Activated naive CD8-positive, alpha-beta T cell (primary cell): ENCODE measurements at regions not wholly inside any gene's neighbourhood (a gene's known extent, or its start where the extent isn't known, plus 50 kb on each side); places are given as distances from the start of the nearest gene placed in this dataset.

Experiments used
- H3K27ac Mint-ChIP-seq: one replicate; pipeline ENCODE4 v1.8.0; 2021; ENCODE audit warnings: mixed read lengths
- H3K27me3 Mint-ChIP-seq: one replicate; pipeline ENCODE4 v1.8.0; 2021; ENCODE audit warnings: mixed read lengths
- H3K36me3 Mint-ChIP-seq: one replicate; pipeline ENCODE4 v1.8.0; 2021; ENCODE audit warnings: mixed read lengths
- H3K4me1 Mint-ChIP-seq: one replicate; pipeline ENCODE4 v1.8.0; 2021; ENCODE audit warnings: low read depth, mixed read lengths
- H3K4me3 Mint-ChIP-seq: one replicate; pipeline ENCODE4 v1.8.0; 2021; ENCODE audit warnings: mild to moderate bottlenecking, mixed read lengths
- H3K9me3 Mint-ChIP-seq: one replicate; pipeline ENCODE4 v1.8.0; 2021; ENCODE audit warnings: low read depth, mixed read lengths

DNA sequence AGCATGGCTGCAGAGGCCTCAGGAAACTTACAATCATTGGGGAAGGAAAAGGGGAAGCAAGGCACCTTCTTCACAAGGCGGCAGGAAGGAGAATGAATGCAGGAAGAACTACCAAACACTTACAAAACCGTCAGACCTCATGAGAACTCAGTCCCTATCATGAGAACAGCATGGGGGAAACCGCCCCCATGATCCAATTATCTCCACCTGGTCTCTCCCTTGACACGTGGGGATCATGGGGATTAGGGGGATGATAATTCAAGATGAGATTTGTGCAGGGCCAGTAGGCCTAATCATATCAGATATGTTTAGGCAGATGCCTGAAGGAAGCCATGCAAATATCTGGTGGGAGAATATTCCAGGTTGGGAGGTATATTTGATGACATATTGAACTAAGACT, 1176.4 kb upstream of the CDH18 start:
- Mint-ChIP-seq H3K36me3 (no peaks in the 10 kb centered on the region), H3K27ac (no peak overlapping the region), H3K27me3 (no peaks in the 10 kb centered on the region), H3K4me3 (no peak overlapping the region), H3K4me1 (no peaks in the 10 kb centered on the region), H3K9me3 (peaks cover 8% of the 10 kb centered on the region)

DNA sequence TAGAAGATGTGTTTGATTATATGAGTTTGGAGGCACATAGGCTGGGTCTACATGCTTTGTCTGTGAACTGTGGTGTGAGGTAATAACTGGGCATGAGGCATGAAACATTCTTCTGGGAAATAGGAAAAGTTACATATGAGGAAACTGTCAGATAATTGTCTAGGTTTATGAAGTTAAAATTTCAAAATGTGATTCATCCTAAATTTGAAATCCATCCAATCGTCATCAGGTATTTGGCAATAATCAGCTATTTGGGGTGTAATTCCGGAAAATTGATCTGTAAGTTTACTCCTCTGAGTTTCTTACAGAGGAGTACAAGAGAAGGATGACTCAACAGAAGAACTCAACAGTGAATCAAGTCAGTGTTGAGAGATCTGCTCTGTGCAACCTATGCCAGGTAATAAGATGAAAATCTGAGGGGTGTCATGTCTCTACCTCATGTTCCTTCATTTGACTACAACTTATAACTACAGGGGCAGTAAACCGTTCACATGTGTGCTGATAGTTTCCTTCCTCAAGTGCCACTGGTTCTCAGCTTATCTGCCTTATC, 1171.6 kb upstream of the CDH18 start:
- Mint-ChIP-seq H3K36me3 (no peaks in the 10 kb centered on the region), H3K4me1 (no peaks in the 10 kb centered on the region), H3K4me3 (no peak overlapping the region), H3K9me3 (peaks cover 4% of the 10 kb centered on the region), H3K27ac (no peak overlapping the region), H3K27me3 (no peaks in the 10 kb centered on the region)

DNA sequence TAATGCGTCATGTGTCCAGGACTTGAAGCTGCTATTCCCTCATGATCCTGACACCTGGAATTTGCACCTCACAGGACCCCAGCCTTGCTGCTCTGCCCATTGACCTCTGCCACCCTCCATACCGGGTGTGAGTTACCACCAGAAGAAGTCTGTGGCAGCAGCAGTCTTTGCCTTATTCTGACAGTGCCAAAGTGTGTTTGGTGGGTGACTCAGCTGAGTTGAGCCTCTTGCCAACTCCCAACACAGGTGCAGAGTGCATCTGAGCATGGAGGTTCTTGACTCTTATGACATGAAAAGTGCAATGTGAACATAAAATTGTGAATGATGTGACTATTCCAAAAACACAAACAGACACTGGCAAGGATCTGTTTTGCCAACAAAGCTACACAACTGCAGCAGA, 1166.5 kb upstream of the CDH18 start:
- Mint-ChIP-seq H3K9me3 (no peaks in the 10 kb centered on the region), H3K27ac (no peak overlapping the region), H3K4me1 (no peaks in the 10 kb centered on the region), H3K4me3 (no peak overlapping the region), H3K36me3 (no peaks in the 10 kb centered on the region), H3K27me3 (no peaks in the 10 kb centered on the region)

DNA sequence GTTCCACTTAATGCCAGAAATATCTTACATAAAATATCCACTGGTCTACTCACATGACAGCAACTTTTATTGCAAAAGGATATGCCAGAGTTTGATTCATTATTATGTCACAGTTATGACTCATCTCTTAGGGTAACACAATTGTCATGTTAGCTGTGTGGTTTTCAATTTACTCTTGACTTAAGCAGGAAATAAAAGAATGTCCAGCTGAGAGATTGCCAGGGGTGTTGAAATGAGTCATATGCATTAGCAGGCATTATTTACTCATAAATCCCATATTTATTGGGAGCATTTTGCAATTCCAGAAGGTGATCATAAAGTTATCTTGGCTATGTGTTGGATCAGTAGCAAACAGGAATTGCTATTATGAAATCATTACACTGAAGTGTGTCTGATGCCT, 1164.6 kb upstream of the CDH18 start:
- peaks cover 10% of the 10 kb centered on the region for H3K9me3 Mint-ChIP-seq
- H3K4me1 Mint-ChIP-seq, result no peaks in the 10 kb centered on the region
- no peak overlapping the region for H3K4me3 Mint-ChIP-seq
- no peak overlapping the region for H3K27ac Mint-ChIP-seq
- no peaks in the 10 kb centered on the region for H3K27me3 Mint-ChIP-seq
- no peaks in the 10 kb centered on the region for H3K36me3 Mint-ChIP-seq

DNA sequence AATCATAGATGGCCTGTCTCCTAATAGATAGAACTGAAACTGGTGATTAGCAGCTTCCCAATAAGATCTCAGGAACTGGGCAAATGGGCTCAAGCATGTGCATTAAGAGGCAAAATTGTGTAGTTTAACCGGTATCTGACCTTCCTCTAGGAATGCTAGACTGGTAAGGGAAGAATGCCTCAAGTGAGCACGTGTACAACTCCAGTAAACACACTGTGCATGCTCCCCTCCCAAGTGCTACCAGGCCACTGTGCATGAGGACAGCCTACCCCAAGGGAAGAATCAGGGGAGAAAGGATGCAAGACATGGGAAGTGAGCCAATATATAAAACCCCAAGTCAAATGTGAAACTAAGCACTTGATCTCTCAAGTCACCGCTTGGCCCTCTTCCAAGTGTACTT, 1157.4 kb upstream of the CDH18 start:
- H3K27ac Mint-ChIP-seq, result no peak overlapping the region
- H3K4me1 Mint-ChIP-seq, result no peaks in the 10 kb centered on the region
- H3K9me3 Mint-ChIP-seq, result peaks cover 17% of the 10 kb centered on the region
- H3K4me3 Mint-ChIP-seq, result no peak overlapping the region
- no peaks in the 10 kb centered on the region for H3K36me3 Mint-ChIP-seq
- no peaks in the 10 kb centered on the region for H3K27me3 Mint-ChIP-seq

DNA sequence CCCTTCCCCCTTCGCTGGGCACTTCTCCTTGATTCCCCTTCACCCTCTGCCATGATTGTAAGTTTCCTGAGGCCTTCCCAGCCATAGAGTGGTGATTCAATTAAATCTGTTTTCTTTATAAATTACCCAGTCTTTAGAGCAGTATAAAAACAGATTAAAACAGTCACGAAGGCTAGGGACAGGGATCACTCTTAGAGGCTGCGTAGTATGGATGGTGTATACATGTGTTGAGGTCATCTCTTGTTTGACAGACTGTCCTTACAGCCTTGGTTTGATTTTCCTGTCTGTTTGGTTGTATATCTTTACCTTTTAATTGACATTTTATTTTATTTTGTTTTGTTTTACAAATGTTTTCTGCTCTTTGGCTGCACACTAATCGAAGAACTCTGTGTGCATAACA, 1155.7 kb upstream of the CDH18 start:
- H3K27ac Mint-ChIP-seq, result no peak overlapping the region
- H3K36me3 Mint-ChIP-seq, result no peaks in the 10 kb centered on the region
- no peak overlapping the region for H3K4me3 Mint-ChIP-seq
- no peaks in the 10 kb centered on the region for H3K27me3 Mint-ChIP-seq
- H3K4me1 Mint-ChIP-seq, result no peaks in the 10 kb centered on the region
- peaks cover 12% of the 10 kb centered on the region for H3K9me3 Mint-ChIP-seq

DNA sequence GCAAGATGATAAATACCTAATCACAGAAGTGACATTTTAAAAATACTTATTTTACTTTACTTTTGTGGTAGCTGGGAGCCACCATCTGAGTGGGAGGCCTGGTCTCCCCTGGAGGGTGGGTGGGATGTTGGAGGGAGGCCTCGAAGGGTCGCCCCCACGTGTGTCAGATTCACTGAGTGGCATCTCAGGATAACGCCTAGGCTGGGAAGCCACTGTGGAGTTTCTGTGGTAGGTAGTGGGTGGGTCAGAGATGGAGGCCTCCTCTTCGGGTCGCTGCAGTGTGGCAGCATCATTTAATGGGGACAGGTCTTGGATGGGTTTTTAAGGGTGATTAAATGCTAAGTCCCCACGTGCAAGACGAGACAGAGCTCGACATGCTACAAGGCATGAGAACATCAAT, 1154.8 kb upstream of the CDH18 start:
- Mint-ChIP-seq H3K4me3 (no peak overlapping the region), H3K4me1 (no peaks in the 10 kb centered on the region), H3K27ac (no peak overlapping the region), H3K27me3 (no peaks in the 10 kb centered on the region), H3K9me3 (peaks cover 7% of the 10 kb centered on the region), H3K36me3 (peaks cover 2% of the 10 kb centered on the region)

DNA sequence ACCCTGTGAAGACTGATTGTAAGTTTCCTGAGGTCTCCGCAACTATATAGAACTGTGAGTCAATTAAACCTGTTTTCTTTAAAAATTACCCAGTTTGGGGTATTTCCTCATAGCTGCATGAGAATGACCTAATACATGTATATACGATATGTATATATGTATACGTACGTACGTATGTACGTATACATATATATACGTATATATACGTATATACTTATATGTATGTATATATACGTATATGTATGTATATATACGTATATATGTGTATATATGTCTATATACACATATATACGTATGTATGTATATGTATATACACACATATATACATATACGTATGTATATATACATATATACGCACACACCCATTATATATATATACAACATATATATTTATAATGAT, 1153.0 kb upstream of the CDH18 start:
- Mint-ChIP-seq H3K36me3 (peaks cover 2% of the 10 kb centered on the region), H3K27ac (no peak overlapping the region), H3K9me3 (peaks cover 3% of the 10 kb centered on the region), H3K27me3 (no peaks in the 10 kb centered on the region), H3K4me1 (no peaks in the 10 kb centered on the region), H3K4me3 (no peak overlapping the region)

DNA sequence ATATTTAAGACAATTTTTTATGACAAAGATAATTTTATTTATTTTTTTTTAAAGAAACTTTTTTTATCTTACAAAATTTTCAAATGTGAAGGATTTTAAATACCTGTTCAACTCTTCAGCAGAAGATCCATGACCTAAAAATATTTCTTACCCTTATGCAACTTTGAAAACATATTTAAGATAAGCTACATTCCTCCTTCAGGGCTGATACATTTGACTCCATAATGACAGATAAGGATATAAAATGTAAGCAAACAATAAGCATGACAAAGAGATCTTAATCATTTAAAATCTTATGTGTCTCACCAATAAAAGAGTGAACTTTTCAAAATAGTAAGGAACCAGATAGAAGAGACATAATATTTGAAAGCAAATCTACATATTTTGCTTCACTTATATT, 1138.2 kb upstream of the CDH18 start:
- H3K4me1 Mint-ChIP-seq, result no peaks in the 10 kb centered on the region
- no peak overlapping the region for H3K4me3 Mint-ChIP-seq
- H3K9me3 Mint-ChIP-seq, result peaks cover 8% of the 10 kb centered on the region
- H3K36me3 Mint-ChIP-seq, result no peaks in the 10 kb centered on the region
- no peak overlapping the region for H3K27ac Mint-ChIP-seq
- H3K27me3 Mint-ChIP-seq, result no peaks in the 10 kb centered on the region

DNA sequence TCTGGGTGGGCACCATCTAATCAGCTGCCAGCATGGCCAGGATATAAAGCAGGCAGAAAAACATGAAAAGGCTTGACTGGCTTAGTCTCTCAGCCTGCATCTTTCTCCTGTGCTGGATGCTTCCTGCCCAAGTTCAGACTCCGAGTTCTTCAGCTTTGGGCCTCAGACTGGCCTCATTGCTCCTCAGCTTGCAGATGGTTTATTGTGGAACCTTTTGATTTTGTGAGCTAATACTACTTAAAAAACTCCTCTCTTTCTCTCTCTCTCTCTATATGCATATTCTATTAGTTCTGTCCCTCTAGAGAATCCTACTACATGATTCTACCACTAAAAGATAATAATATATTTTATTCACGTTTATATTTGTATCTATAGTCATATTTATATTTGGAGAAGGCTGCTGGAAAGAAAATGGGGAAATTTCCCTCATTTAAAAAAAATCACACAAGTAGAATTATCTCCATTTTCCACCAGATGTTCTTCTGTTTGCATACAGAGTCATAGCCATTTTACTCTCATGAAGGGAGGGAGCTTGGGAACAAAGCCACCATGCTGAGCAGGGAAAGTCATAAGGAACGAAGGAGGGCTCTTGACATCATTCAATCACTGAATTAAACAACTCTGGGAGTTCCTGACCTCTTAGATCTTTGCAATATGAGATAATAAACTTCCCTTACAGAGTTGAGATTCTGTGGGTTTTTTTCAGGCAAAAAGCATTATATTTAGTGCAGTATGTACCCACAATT, 1137.4 kb upstream of the CDH18 start:
- H3K27me3 Mint-ChIP-seq, result no peaks in the 10 kb centered on the region
- H3K27ac Mint-ChIP-seq, result no peak overlapping the region
- peaks cover 8% of the 10 kb centered on the region for H3K9me3 Mint-ChIP-seq

DNA sequence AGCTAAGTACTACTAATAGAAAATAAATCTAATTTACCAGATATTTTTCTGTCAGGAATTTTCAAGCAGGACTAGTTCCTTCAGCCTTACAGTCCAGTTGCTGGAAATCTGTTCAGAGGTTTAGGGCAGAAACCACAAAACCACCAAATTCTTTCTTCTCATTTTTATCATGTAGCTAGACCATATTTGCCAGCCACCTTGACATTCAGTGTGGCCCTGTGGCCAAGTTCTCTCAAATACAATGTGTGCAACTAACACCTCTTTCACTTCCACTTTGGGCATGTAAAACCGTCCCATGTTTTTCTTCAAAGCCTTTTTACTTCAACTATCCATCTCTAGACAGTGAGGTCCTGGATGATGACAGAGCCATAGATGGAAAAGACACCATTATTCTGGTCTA, 1133.2 kb upstream of the CDH18 start:
- H3K36me3 Mint-ChIP-seq, result no peaks in the 10 kb centered on the region
- H3K27ac Mint-ChIP-seq, result no peak overlapping the region
- no peaks in the 10 kb centered on the region for H3K4me1 Mint-ChIP-seq
- peaks cover 8% of the 10 kb centered on the region for H3K9me3 Mint-ChIP-seq
- no peaks in the 10 kb centered on the region for H3K27me3 Mint-ChIP-seq
- no peak overlapping the region for H3K4me3 Mint-ChIP-seq

More for the DNA sequence above, 1137.4 kb upstream of the CDH18 start:
- H3K4me1 Mint-ChIP-seq, result no peaks in the 10 kb centered on the region
- H3K4me3 Mint-ChIP-seq, result no peak overlapping the region
- H3K36me3 Mint-ChIP-seq, result no peaks in the 10 kb centered on the region

DNA sequence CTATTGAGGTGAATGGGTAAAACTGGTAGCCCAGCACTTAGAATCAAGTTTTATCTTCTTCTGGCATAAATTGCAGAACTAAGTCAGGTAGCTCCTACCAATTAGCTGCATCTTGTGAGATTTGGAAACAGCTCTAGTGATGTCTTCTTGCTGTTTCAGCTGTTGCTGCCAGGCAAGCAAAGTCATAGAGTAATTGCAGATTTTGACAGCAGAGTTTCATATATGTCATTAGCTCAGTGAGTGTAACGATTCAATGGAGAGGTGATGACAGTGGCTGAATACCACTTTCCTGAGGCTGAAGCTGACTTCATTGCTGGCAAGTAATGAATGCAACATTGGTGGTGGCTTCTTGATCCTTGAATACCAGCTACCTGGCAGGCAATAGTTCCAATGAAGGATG, 1109.7 kb upstream of the CDH18 start:
- no peaks in the 10 kb centered on the region for H3K9me3 Mint-ChIP-seq
- no peaks in the 10 kb centered on the region for H3K36me3 Mint-ChIP-seq
- H3K4me1 Mint-ChIP-seq, result no peaks in the 10 kb centered on the region
- no peaks in the 10 kb centered on the region for H3K27me3 Mint-ChIP-seq
- no peak overlapping the region for H3K27ac Mint-ChIP-seq
- H3K4me3 Mint-ChIP-seq, result no peak overlapping the region

DNA sequence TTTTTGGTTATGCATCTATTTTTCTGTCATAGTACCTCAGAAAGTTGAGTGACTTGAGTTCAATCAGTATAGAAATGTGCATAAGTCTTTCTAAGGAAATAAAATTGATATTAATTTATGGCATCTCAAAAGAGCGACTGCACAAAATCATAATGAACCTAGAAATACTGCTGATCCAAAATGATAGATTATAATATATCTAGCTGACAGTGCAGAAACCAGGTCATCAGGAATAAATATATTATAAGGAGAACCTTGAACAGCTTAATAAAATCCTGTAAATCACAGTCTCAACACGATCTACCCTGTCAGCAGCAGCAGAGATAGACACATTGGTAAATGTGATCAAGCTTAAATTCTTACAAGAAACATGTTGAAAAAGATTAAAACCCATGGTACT, 1106.6 kb upstream of the CDH18 start:
- H3K4me1 Mint-ChIP-seq, result no peaks in the 10 kb centered on the region
- no peak overlapping the region for H3K27ac Mint-ChIP-seq
- H3K9me3 Mint-ChIP-seq, result no peaks in the 10 kb centered on the region
- H3K36me3 Mint-ChIP-seq, result no peaks in the 10 kb centered on the region
- H3K4me3 Mint-ChIP-seq, result no peak overlapping the region
- H3K27me3 Mint-ChIP-seq, result no peaks in the 10 kb centered on the region

DNA sequence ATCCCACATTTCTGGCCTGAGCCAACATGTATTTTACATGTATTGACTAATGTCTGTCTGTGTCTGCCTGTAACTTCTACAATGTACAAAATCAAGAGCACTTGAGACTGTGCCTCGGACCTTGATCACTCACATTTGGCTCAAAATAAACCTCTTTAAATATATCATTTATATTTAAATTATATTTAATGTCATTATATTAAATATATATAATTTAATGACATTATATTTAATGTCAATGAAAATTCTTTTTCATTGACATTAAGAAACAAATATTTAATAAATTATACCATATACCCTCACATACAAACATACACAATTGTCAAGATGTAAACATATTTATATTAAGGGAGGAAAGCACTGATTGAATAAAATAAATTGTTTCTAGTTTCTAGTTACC, 1099.8 kb upstream of the CDH18 start:
- Mint-ChIP-seq H3K9me3 (peaks cover 6% of the 10 kb centered on the region), H3K36me3 (no peaks in the 10 kb centered on the region), H3K4me1 (no peaks in the 10 kb centered on the region)

DNA sequence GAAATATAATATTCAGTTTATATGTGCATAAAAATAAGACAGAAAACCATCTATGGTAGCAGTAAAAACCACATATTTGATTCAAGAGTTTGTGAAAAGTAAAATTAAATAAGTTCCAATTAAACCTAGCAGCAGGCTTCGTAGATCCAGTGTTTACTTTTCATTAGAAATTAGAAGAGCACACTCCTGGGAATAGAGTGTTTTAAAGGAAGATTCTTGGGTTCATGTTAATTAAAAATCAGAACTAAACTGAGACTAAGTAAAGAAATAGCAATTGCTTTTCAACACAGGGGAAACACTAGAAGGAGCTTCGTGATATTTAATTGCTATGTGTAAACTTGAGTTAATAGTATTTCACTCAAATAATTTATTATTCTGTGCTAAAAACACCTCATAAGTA, 1097.8 kb upstream of the CDH18 start:
- Mint-ChIP-seq H3K27me3 (no peaks in the 10 kb centered on the region), H3K4me1 (no peaks in the 10 kb centered on the region), H3K4me3 (no peak overlapping the region), H3K9me3 (peaks cover 6% of the 10 kb centered on the region), H3K36me3 (no peaks in the 10 kb centered on the region), H3K27ac (no peak overlapping the region)

More for the DNA sequence above, 1099.8 kb upstream of the CDH18 start:
- Mint-ChIP-seq H3K27me3 (no peaks in the 10 kb centered on the region), H3K4me3 (no peak overlapping the region), H3K27ac (no peak overlapping the region)

DNA sequence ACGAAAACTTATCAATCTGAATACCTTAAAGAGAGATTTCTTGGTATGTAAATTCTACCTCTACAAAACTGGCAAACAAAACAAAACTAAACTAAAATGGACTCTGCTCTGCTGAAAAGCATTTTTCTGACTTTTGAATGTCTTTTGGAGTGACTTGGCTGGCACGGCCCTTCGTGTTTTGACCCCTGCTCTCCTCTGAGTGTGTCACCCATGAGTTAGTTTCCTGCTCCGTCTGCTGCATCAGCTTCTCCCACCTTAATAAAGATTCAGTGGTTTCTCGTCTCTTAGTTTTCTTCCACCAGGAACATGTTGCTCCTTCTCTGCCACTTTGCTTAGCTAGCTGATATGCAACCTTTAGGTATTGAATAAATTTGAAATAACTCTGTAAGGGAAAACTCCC, 1084.0 kb upstream of the CDH18 start:
- Mint-ChIP-seq H3K4me1 (no peaks in the 10 kb centered on the region), H3K4me3 (no peak overlapping the region), H3K9me3 (peaks cover 12% of the 10 kb centered on the region), H3K36me3 (no peaks in the 10 kb centered on the region), H3K27me3 (no peaks in the 10 kb centered on the region), H3K27ac (no peak overlapping the region)
